HL-60 (cell line): ENCODE measurements at regions not wholly inside any gene's neighbourhood (a gene's known extent, or its start where the extent isn't known, plus 50 kb on each side); places are given as distances from the start of the nearest gene placed in this dataset.

ENCODE experiments used
- DNase-seq, 2 experiments: peaks; one replicate each; pipeline ENCODE4 v3.0.0-alpha.2; 2010 to 2020; ENCODE audit warnings: low read depth in 1 of 2, low spot score in 1 of 2
- H3K27ac ChIP-seq: fragments of 250-450 bp; sonication (Bioruptor Pico); replicated peaks from 2 replicates; pipeline ENCODE4 v1.5.1; 2020; ENCODE audit warnings: mild to moderate bottlenecking, moderate library complexity
- H3K27me3 ChIP-seq: fragments of 250-450 bp; sonication (Bioruptor Pico); 2 replicates; pipeline ENCODE4 v1.5.1; 2021; ENCODE audit warnings: mild to moderate bottlenecking, moderate library complexity; ENCODE audit not compliant: insufficient read depth, poor library complexity, severe bottlenecking
- H3K4me3 ChIP-seq: replicated peaks from 2 replicates; pipeline ENCODE4 v1.5.1; 2011; ENCODE audit warnings: mild to moderate bottlenecking, control low read depth, low read length; ENCODE audit not compliant: insufficient read depth
- GABPA ChIP-seq: IDR thresholded peaks from 2 replicates; pipeline ENCODE4 v1.6.1; 2012; ENCODE audit warnings: low read depth
- POLR2AphosphoS5 ChIP-seq: IDR thresholded peaks from 2 replicates; pipeline ENCODE4 v1.6.1; 2012; ENCODE audit warnings: low read depth
- SPI1 ChIP-seq: IDR thresholded peaks from 2 replicates; pipeline ENCODE4 v1.6.1; 2012; ENCODE audit warnings: low read depth, mild to moderate bottlenecking, borderline replicate concordance
- TF ChIP-seq, protein P1 (sequence below): IDR thresholded peaks from one replicate; pipeline ENCODE4 v1.5.1; 2011; ENCODE audit warnings: low read length, control low read depth, inconsistent platforms; ENCODE audit not compliant: insufficient read depth
- TF ChIP-seq, protein P2 (sequence below): IDR thresholded peaks from 2 replicates; pipeline ENCODE4 v1.6.1; 2012; ENCODE audit warnings: low read depth; ENCODE audit not compliant: insufficient replicate concordance

GRCh38 chr22:22830957-22831688 lies 56.5 kb upstream of the IGLL5 start:
- no peaks in the 10 kb centered on the region for H3K27me3 ChIP-seq

GRCh38 chr22:22833059-22833458 lies 54.6 kb upstream of the IGLL5 start:
- H3K27ac ChIP-seq, result no peak overlapping the region
- DNase-seq, result no peak
- TF ChIP-seq, protein P1, sequence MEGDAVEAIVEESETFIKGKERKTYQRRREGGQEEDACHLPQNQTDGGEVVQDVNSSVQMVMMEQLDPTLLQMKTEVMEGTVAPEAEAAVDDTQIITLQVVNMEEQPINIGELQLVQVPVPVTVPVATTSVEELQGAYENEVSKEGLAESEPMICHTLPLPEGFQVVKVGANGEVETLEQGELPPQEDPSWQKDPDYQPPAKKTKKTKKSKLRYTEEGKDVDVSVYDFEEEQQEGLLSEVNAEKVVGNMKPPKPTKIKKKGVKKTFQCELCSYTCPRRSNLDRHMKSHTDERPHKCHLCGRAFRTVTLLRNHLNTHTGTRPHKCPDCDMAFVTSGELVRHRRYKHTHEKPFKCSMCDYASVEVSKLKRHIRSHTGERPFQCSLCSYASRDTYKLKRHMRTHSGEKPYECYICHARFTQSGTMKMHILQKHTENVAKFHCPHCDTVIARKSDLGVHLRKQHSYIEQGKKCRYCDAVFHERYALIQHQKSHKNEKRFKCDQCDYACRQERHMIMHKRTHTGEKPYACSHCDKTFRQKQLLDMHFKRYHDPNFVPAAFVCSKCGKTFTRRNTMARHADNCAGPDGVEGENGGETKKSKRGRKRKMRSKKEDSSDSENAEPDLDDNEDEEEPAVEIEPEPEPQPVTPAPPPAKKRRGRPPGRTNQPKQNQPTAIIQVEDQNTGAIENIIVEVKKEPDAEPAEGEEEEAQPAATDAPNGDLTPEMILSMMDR, result no peak
- TF ChIP-seq SPI1, result no peak
- TF ChIP-seq, protein P2, sequence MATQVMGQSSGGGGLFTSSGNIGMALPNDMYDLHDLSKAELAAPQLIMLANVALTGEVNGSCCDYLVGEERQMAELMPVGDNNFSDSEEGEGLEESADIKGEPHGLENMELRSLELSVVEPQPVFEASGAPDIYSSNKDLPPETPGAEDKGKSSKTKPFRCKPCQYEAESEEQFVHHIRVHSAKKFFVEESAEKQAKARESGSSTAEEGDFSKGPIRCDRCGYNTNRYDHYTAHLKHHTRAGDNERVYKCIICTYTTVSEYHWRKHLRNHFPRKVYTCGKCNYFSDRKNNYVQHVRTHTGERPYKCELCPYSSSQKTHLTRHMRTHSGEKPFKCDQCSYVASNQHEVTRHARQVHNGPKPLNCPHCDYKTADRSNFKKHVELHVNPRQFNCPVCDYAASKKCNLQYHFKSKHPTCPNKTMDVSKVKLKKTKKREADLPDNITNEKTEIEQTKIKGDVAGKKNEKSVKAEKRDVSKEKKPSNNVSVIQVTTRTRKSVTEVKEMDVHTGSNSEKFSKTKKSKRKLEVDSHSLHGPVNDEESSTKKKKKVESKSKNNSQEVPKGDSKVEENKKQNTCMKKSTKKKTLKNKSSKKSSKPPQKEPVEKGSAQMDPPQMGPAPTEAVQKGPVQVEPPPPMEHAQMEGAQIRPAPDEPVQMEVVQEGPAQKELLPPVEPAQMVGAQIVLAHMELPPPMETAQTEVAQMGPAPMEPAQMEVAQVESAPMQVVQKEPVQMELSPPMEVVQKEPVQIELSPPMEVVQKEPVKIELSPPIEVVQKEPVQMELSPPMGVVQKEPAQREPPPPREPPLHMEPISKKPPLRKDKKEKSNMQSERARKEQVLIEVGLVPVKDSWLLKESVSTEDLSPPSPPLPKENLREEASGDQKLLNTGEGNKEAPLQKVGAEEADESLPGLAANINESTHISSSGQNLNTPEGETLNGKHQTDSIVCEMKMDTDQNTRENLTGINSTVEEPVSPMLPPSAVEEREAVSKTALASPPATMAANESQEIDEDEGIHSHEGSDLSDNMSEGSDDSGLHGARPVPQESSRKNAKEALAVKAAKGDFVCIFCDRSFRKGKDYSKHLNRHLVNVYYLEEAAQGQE, result no peak
- TF ChIP-seq POLR2AphosphoS5, result no peak
- TF ChIP-seq GABPA, result no peak
- H3K27me3 ChIP-seq, result no peaks in the 10 kb centered on the region
- H3K4me3 ChIP-seq, result no peak overlapping the region

More at GRCh38 chr22:22830957-22831688, 56.5 kb upstream of the IGLL5 start:
- Histone ChIP-seq H3K4me3 (no peak overlapping the region), H3K27ac (no peak overlapping the region)
- DNase-seq, result no peak
- no peak for TF ChIP-seq GABPA
- no peak for TF ChIP-seq SPI1
- TF ChIP-seq, protein P2, result no peak
- TF ChIP-seq, protein P1, result no peak
- TF ChIP-seq POLR2AphosphoS5, result no peak

DNA sequence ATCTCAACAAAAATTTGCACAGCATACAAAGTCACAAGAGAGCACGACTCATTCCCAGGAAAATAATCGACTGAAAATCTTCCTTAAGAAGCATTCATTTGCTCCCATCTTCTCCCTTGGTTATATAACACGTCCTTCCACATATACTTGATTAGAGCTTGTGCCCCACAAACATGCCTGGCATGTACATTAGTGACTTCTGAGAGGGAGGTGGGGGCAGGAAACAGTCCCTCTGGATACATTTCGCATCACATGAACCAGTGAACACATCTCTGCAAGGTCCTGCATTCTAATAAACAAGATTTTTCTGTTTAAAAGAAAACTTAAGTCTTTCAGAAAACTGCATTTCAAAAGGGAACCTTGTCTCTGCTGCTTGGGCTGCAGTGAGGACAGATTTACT lies 54.1 kb upstream of the IGLL5 start:
- H3K27me3 ChIP-seq, result no peaks in the 10 kb centered on the region
- no peak overlapping the region for H3K4me3 ChIP-seq
- no peak for TF ChIP-seq GABPA
- TF ChIP-seq, protein P1, result no peak
- no peak for TF ChIP-seq SPI1
- no peak for TF ChIP-seq POLR2AphosphoS5
- TF ChIP-seq, protein P2, result no peak
- DNase-seq, result no peak
- no peak overlapping the region for H3K27ac ChIP-seq
